ENCODE measurements at regions not wholly inside any gene's neighbourhood (a gene's known extent, or its start where the extent isn't known, plus 50 kb on each side); places are given as distances from the start of the nearest gene placed in this dataset.

GRCh38 chr6:56346958-56347357 lies 99.6 kb upstream of the COL21A1 start:
- no peaks in the 10 kb centered on the region for H3K36me3 Mint-ChIP-seq
- Histone ChIP-seq H3K4me1 (ENCODE audit: insufficient read depth, low read length) (no peaks in the 10 kb centered on the region), H3K9me3 (ENCODE audit: low read length) (no peaks in the 10 kb centered on the region), H3K27ac (ENCODE audit: low read depth, low read length) (no peak overlapping the region), H3K4me3 (ENCODE audit: low read length) (no peak overlapping the region), H3K27me3 (ENCODE audit: insufficient read depth, low read length, poor library complexity, severe bottlenecking) (no peaks in the 10 kb centered on the region), H3K36me3 (ENCODE audit: insufficient read depth, low read length) (no peaks in the 10 kb centered on the region)
- no peak for DNase-seq
- H3K27me3 Mint-ChIP-seq: peaks cover 0 to 3% of the 10 kb centered on the region in 2 donors
- no peak overlapping the region for H3K27ac Mint-ChIP-seq
- H3K4me3 Mint-ChIP-seq: no peak overlapping the region
- H3K4me1 Mint-ChIP-seq: no peaks in the 10 kb centered on the region
- POLR2A ChIA-PET: no interaction called here
- H3K9me3 Mint-ChIP-seq: no peaks in the 10 kb centered on the region
- CTCF ChIA-PET: no interaction called here

GRCh38 chr6:56345376-56345995 lies 98.1 kb upstream of the COL21A1 start:
- H3K4me1 ChIP-seq (ENCODE audit: insufficient read depth, low read length): no peaks in the 10 kb centered on the region
- Mint-ChIP-seq H3K27ac (no peak overlapping the region), H3K36me3 (no peaks in the 10 kb centered on the region), H3K4me3 (no peak overlapping the region), H3K27me3 (peaks cover 0 to 5% of the 10 kb centered on the region in 2 donors), H3K9me3 (no peaks in the 10 kb centered on the region), H3K4me1 (no peaks in the 10 kb centered on the region)
- no peaks in the 10 kb centered on the region for H3K9me3 ChIP-seq (ENCODE audit: low read length)
- no peaks in the 10 kb centered on the region for H3K27me3 ChIP-seq (ENCODE audit: insufficient read depth, low read length, poor library complexity, severe bottlenecking)
- H3K36me3 ChIP-seq (ENCODE audit: insufficient read depth, low read length): no peaks in the 10 kb centered on the region
- H3K27ac ChIP-seq (ENCODE audit: low read depth, low read length): no peak overlapping the region
- DNase-seq: no peak
- POLR2A ChIA-PET: no interaction called here
- no peak overlapping the region for H3K4me3 ChIP-seq (ENCODE audit: low read length)
- CTCF ChIA-PET: no interaction called here

- DNase-seq: no peak
- no peaks in the 10 kb centered on the region for H3K36me3 ChIP-seq (ENCODE audit: insufficient read depth, low read length)
- Mint-ChIP-seq H3K4me1 (no peaks in the 10 kb centered on the region), H3K4me3 (no peak overlapping the region), H3K36me3 (no peaks in the 10 kb centered on the region), H3K27ac (no peak overlapping the region), H3K9me3 (no peaks in the 10 kb centered on the region), H3K27me3 (peaks cover 0 to 2% of the 10 kb centered on the region in 2 donors)
- no peaks in the 10 kb centered on the region for H3K9me3 ChIP-seq (ENCODE audit: low read length)
- ChIA-PET POLR2A (no interaction called here), CTCF (no interaction called here)
- H3K4me1 ChIP-seq (ENCODE audit: insufficient read depth, low read length): no peaks in the 10 kb centered on the region
- H3K4me3 ChIP-seq (ENCODE audit: low read length): no peak overlapping the region
- no peak overlapping the region for H3K27ac ChIP-seq (ENCODE audit: low read depth, low read length)
- no peaks in the 10 kb centered on the region for H3K27me3 ChIP-seq (ENCODE audit: insufficient read depth, low read length, poor library complexity, severe bottlenecking)
These were observed 95.9 kb upstream of the COL21A1 start for GRCh38 chr6:56343295-56343694.

GRCh38 chr6:56339524-56339923 lies 92.1 kb upstream of the COL21A1 start:
- H3K4me3 Mint-ChIP-seq: no peak overlapping the region
- H3K27ac Mint-ChIP-seq: no peak overlapping the region
- Histone ChIP-seq H3K36me3 (ENCODE audit: insufficient read depth, low read length) (no peaks in the 10 kb centered on the region), H3K4me1 (ENCODE audit: insufficient read depth, low read length) (no peaks in the 10 kb centered on the region), H3K4me3 (ENCODE audit: low read length) (no peak overlapping the region), H3K9me3 (ENCODE audit: low read length) (no peaks in the 10 kb centered on the region), H3K27me3 (ENCODE audit: insufficient read depth, low read length, poor library complexity, severe bottlenecking) (no peaks in the 10 kb centered on the region), H3K27ac (ENCODE audit: low read depth, low read length) (no peak overlapping the region)
- H3K27me3 Mint-ChIP-seq: peaks cover 0 to 2% of the 10 kb centered on the region in 2 donors
- H3K4me1 Mint-ChIP-seq: no peaks in the 10 kb centered on the region
- H3K36me3 Mint-ChIP-seq: no peaks in the 10 kb centered on the region
- CTCF ChIA-PET: no interaction called here
- H3K9me3 Mint-ChIP-seq: peaks cover 0 to 2% (median 0%) of the 10 kb centered on the region in 5 donors
- POLR2A ChIA-PET: no interaction called here
- no peak for DNase-seq

- Histone ChIP-seq H3K27ac (ENCODE audit: low read depth, low read length) (no peak overlapping the region), H3K9me3 (ENCODE audit: low read length) (no peaks in the 10 kb centered on the region), H3K27me3 (ENCODE audit: insufficient read depth, low read length, poor library complexity, severe bottlenecking) (no peaks in the 10 kb centered on the region), H3K4me3 (ENCODE audit: low read length) (no peak overlapping the region), H3K4me1 (ENCODE audit: insufficient read depth, low read length) (no peaks in the 10 kb centered on the region), H3K36me3 (ENCODE audit: insufficient read depth, low read length) (no peaks in the 10 kb centered on the region)
- Mint-ChIP-seq H3K27ac (no peak overlapping the region), H3K9me3 (peaks cover 0 to 2% (median 0%) of the 10 kb centered on the region in 5 donors), H3K4me3 (no peak overlapping the region), H3K4me1 (no peaks in the 10 kb centered on the region), H3K27me3 (no peaks in the 10 kb centered on the region), H3K36me3 (no peaks in the 10 kb centered on the region)
- CTCF ChIA-PET: no interaction called here
- no peak for DNase-seq
- POLR2A ChIA-PET: no interaction called here
These were observed 88.3 kb upstream of the COL21A1 start for GRCh38 chr6:56335726-56336125.

- CTCF ChIA-PET: no interaction called here
- Mint-ChIP-seq H3K4me1 (no peaks in the 10 kb centered on the region), H3K27ac (no peak overlapping the region), H3K27me3 (no peaks in the 10 kb centered on the region), H3K36me3 (no peaks in the 10 kb centered on the region), H3K4me3 (no peak overlapping the region), H3K9me3 (peaks cover 0 to 2% (median 0%) of the 10 kb centered on the region in 5 donors)
- Histone ChIP-seq H3K36me3 (ENCODE audit: insufficient read depth, low read length) (no peaks in the 10 kb centered on the region), H3K4me1 (ENCODE audit: insufficient read depth, low read length) (no peaks in the 10 kb centered on the region), H3K4me3 (ENCODE audit: low read length) (no peak overlapping the region), H3K27ac (ENCODE audit: low read depth, low read length) (no peak overlapping the region), H3K27me3 (ENCODE audit: insufficient read depth, low read length, poor library complexity, severe bottlenecking) (no peaks in the 10 kb centered on the region), H3K9me3 (ENCODE audit: low read length) (no peaks in the 10 kb centered on the region)
- POLR2A ChIA-PET: no interaction called here
- DNase-seq: no peak
These were observed 87.6 kb upstream of the COL21A1 start for GRCh38 chr6:56334937-56335336.

GRCh38 chr6:56329271-56330050 lies 82.1 kb upstream of the COL21A1 start:
- peaks cover 0 to 2% (median under 1%) of the 10 kb centered on the region in 5 donors for H3K9me3 Mint-ChIP-seq
- no peak overlapping the region for H3K27ac Mint-ChIP-seq
- no peak overlapping the region for H3K4me3 ChIP-seq (ENCODE audit: low read length)
- H3K36me3 ChIP-seq (ENCODE audit: insufficient read depth, low read length): no peaks in the 10 kb centered on the region
- H3K27me3 Mint-ChIP-seq: peaks cover 0 to 2% of the 10 kb centered on the region in 2 donors
- no peaks in the 10 kb centered on the region for H3K36me3 Mint-ChIP-seq
- H3K27me3 ChIP-seq (ENCODE audit: insufficient read depth, low read length, poor library complexity, severe bottlenecking): no peaks in the 10 kb centered on the region
- no peak overlapping the region for H3K27ac ChIP-seq (ENCODE audit: low read depth, low read length)
- no peak overlapping the region for H3K4me3 Mint-ChIP-seq
- H3K4me1 Mint-ChIP-seq: no peaks in the 10 kb centered on the region
- ChIA-PET CTCF (no interaction called here), POLR2A (no interaction called here)
- H3K9me3 ChIP-seq (ENCODE audit: low read length): no peaks in the 10 kb centered on the region
- no peaks in the 10 kb centered on the region for H3K4me1 ChIP-seq (ENCODE audit: insufficient read depth, low read length)
- DNase-seq: no peak

- H3K27me3 ChIP-seq (ENCODE audit: insufficient read depth, low read length, poor library complexity, severe bottlenecking): no peaks in the 10 kb centered on the region
- no peaks in the 10 kb centered on the region for H3K4me1 ChIP-seq (ENCODE audit: insufficient read depth, low read length)
- H3K27ac ChIP-seq (ENCODE audit: low read depth, low read length): no peak overlapping the region
- no peak for DNase-seq
- no peak overlapping the region for H3K4me3 ChIP-seq (ENCODE audit: low read length)
- CTCF ChIA-PET: no interaction called here
- no peak overlapping the region for H3K4me3 Mint-ChIP-seq
- H3K9me3 ChIP-seq (ENCODE audit: low read length): no peaks in the 10 kb centered on the region
- H3K9me3 Mint-ChIP-seq: peaks cover 0 to 1% (median 0%) of the 10 kb centered on the region in 5 donors
- no peak overlapping the region for H3K27ac Mint-ChIP-seq
- H3K27me3 Mint-ChIP-seq: peaks cover 0 to 2% of the 10 kb centered on the region in 2 donors
- H3K36me3 ChIP-seq (ENCODE audit: insufficient read depth, low read length): no peaks in the 10 kb centered on the region
- H3K36me3 Mint-ChIP-seq: no peaks in the 10 kb centered on the region
- POLR2A ChIA-PET: no interaction called here
- H3K4me1 Mint-ChIP-seq: no peaks in the 10 kb centered on the region
These were observed 81.3 kb upstream of the COL21A1 start for GRCh38 chr6:56328728-56329090.

Data from CD8-positive, alpha-beta memory T cell (primary cell).